ENCODE measurements at regions not wholly inside any gene's neighbourhood (a gene's known extent, or its start where the extent isn't known, plus 50 kb on each side); places are given as distances from the start of the nearest gene placed in this dataset.

GRCh38 chr2:43107679-43108078, 118.7 kb downstream of the ZFP36L2 start:
- POLR2A ChIA-PET (ENCODE audit: unreplicated experiment), result no interaction called here
- no peaks in the 10 kb centered on the region for H3K27me3 ChIP-seq (ENCODE audit: insufficient read depth, low read depth)

GRCh38 chr2:43106559-43107527, 119.6 kb downstream of the ZFP36L2 start:
- no peaks in the 10 kb centered on the region; the same call in 1 of the 2 replicates for H3F3A ChIP-seq (ENCODE audit: insufficient read depth, low read depth)
- intact Hi-C loops (cut with micrococcal nuclease; ENCODE audit: unreplicated experiment), result loop anchor here (2.0 kb wide), 1 partner anchor 62 kb away; no protein-coding TSS in a partner anchor
- no peaks in the 10 kb centered on the region for H3K27me3 ChIP-seq (ENCODE audit: insufficient read depth, low read depth)
- no peaks in the 10 kb centered on the region for H3K9me2 ChIP-seq (ENCODE audit: insufficient read depth)
- H4K20me1 ChIP-seq (ENCODE audit: insufficient read depth), result no peaks in the 10 kb centered on the region
- no peaks in the 10 kb centered on the region for H3K9me3 ChIP-seq (ENCODE audit: insufficient read depth, low read depth)
- no peak for TF ChIP-seq EZH2 (IDR thresholded peaks at IDR 0.05; ENCODE audit: low read depth)
- TF ChIP-seq CTCF (conservative IDR thresholded peaks at IDR 0.05), result no peak
- no peak overlapping the region for H3K4me3 ChIP-seq
- no peak overlapping the region for H3K4me2 ChIP-seq
- no peak overlapping the region for H2AFZ ChIP-seq
- DNase-seq, result peak in 1 of 2 experiments; percentile 51
- H3K27ac ChIP-seq, result no peak overlapping the region
- no peaks in the 10 kb centered on the region for H3K79me2 ChIP-seq (ENCODE audit: low read depth)
- H3K4me1 ChIP-seq (replicated peaks; ENCODE audit: insufficient read depth), result peaks cover 20% of the 10 kb centered on the region
- no peaks in the 10 kb centered on the region for H3K36me3 ChIP-seq (ENCODE audit: low read depth)
- no TSS peak for BruUV-seq (replicated peaks)
- POLR2A ChIA-PET (ENCODE audit: unreplicated experiment), result interaction anchor here (0.7 kb wide), 1 partner anchor 31 kb away, joined by 6 read pairs; no protein-coding TSS in a partner anchor
- CTCF ChIA-PET, result no interaction called here

More at GRCh38 chr2:43107679-43108078, 118.7 kb downstream of the ZFP36L2 start:
- no TSS peak for BruUV-seq (replicated peaks)
- no peaks in the 10 kb centered on the region for H3K79me2 ChIP-seq (ENCODE audit: low read depth)
- no peaks in the 10 kb centered on the region for H3K36me3 ChIP-seq (ENCODE audit: low read depth)
- no peaks in the 10 kb centered on the region; the same call in 1 of the 2 replicates for H3F3A ChIP-seq (ENCODE audit: insufficient read depth, low read depth)
- peaks cover 20% of the 10 kb centered on the region for H3K4me1 ChIP-seq (replicated peaks; ENCODE audit: insufficient read depth)
- no peak overlapping the region for H3K4me3 ChIP-seq
- H3K27ac ChIP-seq, result no peak overlapping the region
- no peak overlapping the region for H3K4me2 ChIP-seq
- TF ChIP-seq CTCF (conservative IDR thresholded peaks at IDR 0.05) (no peak), EZH2 (IDR thresholded peaks at IDR 0.05; ENCODE audit: low read depth) (no peak)
- H4K20me1 ChIP-seq (ENCODE audit: insufficient read depth), result no peaks in the 10 kb centered on the region
- intact Hi-C loops (cut with micrococcal nuclease; ENCODE audit: unreplicated experiment), result loop anchor here (2.0 kb wide), 1 partner anchor 61 kb away; no protein-coding TSS in a partner anchor
- H2AFZ ChIP-seq, result no peak overlapping the region
- CTCF ChIA-PET, result interaction anchor here (0.7 kb wide), 1 partner anchor 256 kb away, joined by 4 read pairs; no protein-coding TSS in a partner anchor
- no peak for DNase-seq
- no peaks in the 10 kb centered on the region for H3K9me2 ChIP-seq (ENCODE audit: insufficient read depth)
- H3K9me3 ChIP-seq (ENCODE audit: insufficient read depth, low read depth), result no peaks in the 10 kb centered on the region

- ChIA-PET POLR2A (ENCODE audit: unreplicated experiment) (interaction anchor here (0.7 kb wide), 1 partner anchor 30 kb away, joined by 6 read pairs; no protein-coding TSS in a partner anchor), CTCF (no interaction called here)
- no peaks in the 10 kb centered on the region for H4K20me1 ChIP-seq (ENCODE audit: insufficient read depth)
- no TSS peak for BruUV-seq (replicated peaks)
- intact Hi-C loops (cut with micrococcal nuclease; ENCODE audit: unreplicated experiment), result loop anchor here (2.0 kb wide), 1 partner anchor 63 kb away; no protein-coding TSS in a partner anchor
- no peak for DNase-seq
- no peak overlapping the region for H3K4me3 ChIP-seq
- no peaks in the 10 kb centered on the region; the same call in 1 of the 2 replicates for H3F3A ChIP-seq (ENCODE audit: insufficient read depth, low read depth)
- H2AFZ ChIP-seq, result no peak overlapping the region
- H3K9me2 ChIP-seq (ENCODE audit: insufficient read depth), result no peaks in the 10 kb centered on the region
- H3K79me2 ChIP-seq (ENCODE audit: low read depth), result no peaks in the 10 kb centered on the region
- H3K36me3 ChIP-seq (ENCODE audit: low read depth), result no peaks in the 10 kb centered on the region
- no peaks in the 10 kb centered on the region for H3K27me3 ChIP-seq (ENCODE audit: insufficient read depth, low read depth)
- no peak overlapping the region for H3K27ac ChIP-seq
- H3K4me2 ChIP-seq, result no peak overlapping the region
- TF ChIP-seq EZH2 (IDR thresholded peaks at IDR 0.05; ENCODE audit: low read depth) (no peak), CTCF (conservative IDR thresholded peaks at IDR 0.05) (peak; percentile 49)
- H3K4me1 ChIP-seq (replicated peaks; ENCODE audit: insufficient read depth), result peaks cover 20% of the 10 kb centered on the region
- H3K9me3 ChIP-seq (ENCODE audit: insufficient read depth, low read depth), result no peaks in the 10 kb centered on the region
Measured at GRCh38 chr2:43105586-43106558, 120.5 kb downstream of the ZFP36L2 start.

Measured in PC-9 (cell line).